GM19468 (cell line): ENCODE measurements at regions not wholly inside any gene's neighbourhood (a gene's known extent, or its start where the extent isn't known, plus 50 kb on each side); places are given as distances from the start of the nearest gene placed in this dataset.
"Not testable (repeated sequence)": the region's sequence is repeated elsewhere in the genome, so short reads cannot be mapped to it uniquely, and the experiment has no call there.

Experiments used
- ATAC-seq: cut with Tn5 transposase; IDR thresholded peaks from one replicate; pipeline ENCODE4 v1.9.1; 2021; ENCODE audit warnings: mild to moderate bottlenecking, moderate library complexity, moderate number of reproducible peaks; ENCODE audit not compliant: unreplicated experiment; ENCODE audit errors: extremely low read depth

- ATAC-seq: no peak
These were observed 169.4 kb downstream of the MINAR1 start for GRCh38 chr15:79601405-79602086.

- no peak for ATAC-seq
These were observed 170.0 kb downstream of the MINAR1 start for GRCh38 chr15:79602180-79602579.

GRCh38 chr15:79602731-79603130 is 170.6 kb downstream of the MINAR1 start:
- no peak for ATAC-seq

- ATAC-seq: no peak
These were observed 174.8 kb downstream of the MINAR1 start for GRCh38 chr15:79606831-79607355.

GRCh38 chr15:79608066-79608864 is 176.1 kb downstream of the MINAR1 start:
- ATAC-seq: no peak

GRCh38 chr15:79609506-79609905 is 177.4 kb downstream of the MINAR1 start:
- ATAC-seq: no peak

- no peak for ATAC-seq
These were observed 177.9 kb downstream of the MINAR1 start for GRCh38 chr15:79610021-79610420.

GRCh38 chr15:79615754-79616153 is 183.6 kb downstream of the MINAR1 start:
- no peak for ATAC-seq

GRCh38 chr15:79617071-79617470 is 184.9 kb downstream of the MINAR1 start:
- no peak for ATAC-seq

GRCh38 chr15:79620112-79620857 is 188.1 kb downstream of the MINAR1 start:
- ATAC-seq: no peak

GRCh38 chr15:79621805-79622204 is 189.7 kb downstream of the MINAR1 start:
- not testable (repeated sequence) for ATAC-seq

GRCh38 chr15:79623488-79623887 is 191.4 kb downstream of the MINAR1 start:
- ATAC-seq: no peak

GRCh38 chr15:79629687-79630086 is 197.6 kb downstream of the MINAR1 start:
- ATAC-seq: no peak

GRCh38 chr15:79632457-79632856 is 200.3 kb downstream of the MINAR1 start:
- ATAC-seq: no peak

- no peak for ATAC-seq
These were observed 203.1 kb downstream of the MINAR1 start for GRCh38 chr15:79635149-79635771.

GRCh38 chr15:79635897-79636561 is 203.9 kb downstream of the MINAR1 start:
- no peak for ATAC-seq

GRCh38 chr15:79640206-79640605 is 208.1 kb downstream of the MINAR1 start:
- ATAC-seq: no peak

GRCh38 chr15:79641841-79642240 is 209.7 kb downstream of the MINAR1 start:
- no peak for ATAC-seq

GRCh38 chr15:79643393-79643792 is 211.3 kb downstream of the MINAR1 start:
- no peak for ATAC-seq

GRCh38 chr15:79644091-79644490 is 212.0 kb downstream of the MINAR1 start:
- ATAC-seq: no peak
